Caki2 (cell line): ENCODE measurements at regions not wholly inside any gene's neighbourhood (a gene's known extent, or its start where the extent isn't known, plus 50 kb on each side); places are given as distances from the start of the nearest gene placed in this dataset.

Source experiments
- DNase-seq: peaks from one replicate; pipeline ENCODE4 v3.0.0-alpha.2; 2015; ENCODE audit warnings: low read depth
- in situ Hi-C: cut with HindIII; loops from 2 replicates; pipeline ENCODE4 v1.10.0; 2016; ENCODE audit warnings: low sequenced_read_pairs, low pct_unique_long_range_greater_than_20kb, mixed read lengths

GRCh38 chr2:234272069-234272850 lies 221.8 kb downstream of the SPP2 start:
- no peak for DNase-seq
- in situ Hi-C loops, result no loop called here

- DNase-seq, result no peak
- in situ Hi-C loops, result no loop called here
These were observed 220.8 kb downstream of the SPP2 start for GRCh38 chr2:234271338-234271737.

- in situ Hi-C loops, result no loop called here
These were observed 219.3 kb downstream of the SPP2 start for GRCh38 chr2:234269769-234270204.

GRCh38 chr2:234267534-234267933 lies 217.0 kb downstream of the SPP2 start:
- no peak for DNase-seq
- in situ Hi-C loops, result no loop called here

More at GRCh38 chr2:234269769-234270204, 219.3 kb downstream of the SPP2 start:
- no peak for DNase-seq

GRCh38 chr2:234266952-234267351 lies 216.4 kb downstream of the SPP2 start:
- in situ Hi-C loops, result no loop called here
- no peak for DNase-seq

GRCh38 chr2:234265206-234265605 lies 214.7 kb downstream of the SPP2 start:
- DNase-seq, result no peak
- in situ Hi-C loops, result no loop called here

- in situ Hi-C loops, result no loop called here
- no peak for DNase-seq
These were observed 211.2 kb downstream of the SPP2 start for GRCh38 chr2:234261736-234262135.

- DNase-seq, result no peak
- in situ Hi-C loops, result no loop called here
These were observed 208.9 kb downstream of the SPP2 start for GRCh38 chr2:234259440-234259839.

GRCh38 chr2:234258562-234259141 lies 208.2 kb downstream of the SPP2 start:
- in situ Hi-C loops, result no loop called here
- no peak for DNase-seq

GRCh38 chr2:234257859-234258561 lies 207.5 kb downstream of the SPP2 start:
- DNase-seq, result peak; percentile 95
- in situ Hi-C loops, result no loop called here

GRCh38 chr2:234256516-234256915 lies 206.0 kb downstream of the SPP2 start:
- no peak for DNase-seq
- in situ Hi-C loops, result no loop called here

GRCh38 chr2:234254783-234255521 lies 204.4 kb downstream of the SPP2 start:
- in situ Hi-C loops, result no loop called here
- DNase-seq, result peak; percentile 56

GRCh38 chr2:234252772-234253171 lies 202.3 kb downstream of the SPP2 start:
- in situ Hi-C loops, result no loop called here
- no peak for DNase-seq

GRCh38 chr2:234251326-234252271 lies 201.1 kb downstream of the SPP2 start:
- DNase-seq, result peak; percentile 83
- in situ Hi-C loops, result no loop called here

- in situ Hi-C loops, result no loop called here
These were observed 200.4 kb downstream of the SPP2 start for GRCh38 chr2:234250926-234251325.

GRCh38 chr2:234249873-234250272 lies 199.4 kb downstream of the SPP2 start:
- DNase-seq, result peak; percentile 81

More at GRCh38 chr2:234250926-234251325, 200.4 kb downstream of the SPP2 start:
- DNase-seq, result no peak

GRCh38 chr2:234249034-234249735 lies 198.7 kb downstream of the SPP2 start:
- in situ Hi-C loops, result no loop called here
- no peak for DNase-seq

More at GRCh38 chr2:234249873-234250272, 199.4 kb downstream of the SPP2 start:
- in situ Hi-C loops, result no loop called here
